ENCODE measurements at regions not wholly inside any gene's neighbourhood (a gene's known extent, or its start where the extent isn't known, plus 50 kb on each side); places are given as distances from the start of the nearest gene placed in this dataset.
A peak's percentile ranks its signal among the peaks of the same experiment; 100 is the strongest.

GRCh38 chr4:81351654-81352445 is 119.9 kb downstream of the RASGEF1B start:
- H3K4me3 ChIP-seq = no peak overlapping the region
- no peak overlapping the region for H3K27ac ChIP-seq
- H3K4me1 ChIP-seq = no peaks in the 10 kb centered on the region
- H3K9me3 ChIP-seq = no peaks in the 10 kb centered on the region
- WGBS (ENCODE audit: insufficient coverage, low coverage, low lambda C conversion rate, missing lambda C conversion rate) = 27% methylated on average over 11 of the region's 11 CpGs
- intact Hi-C loops (cut with DNase I) = loop anchor here in 1 of 2 donors (5.0 kb wide), 1 partner anchor 280 kb away; no protein-coding TSS in a partner anchor
- no peaks in the 10 kb centered on the region for H3K36me3 ChIP-seq
- no peaks in the 10 kb centered on the region for H3K27me3 ChIP-seq
- TF ChIP-seq POLR2A (IDR thresholded peaks at IDR 0.05) (no peak), CTCF (IDR thresholded peaks at IDR 0.05) (peak; percentile 52 to 93 (median 90))
- peak; percentile 51 to 62 (median 58) for DNase-seq
- peak; percentile 84 to 87 (median 86) for ATAC-seq

GRCh38 chr4:81350040-81350439 is 121.7 kb downstream of the RASGEF1B start:
- intact Hi-C loops (cut with DNase I) = loop anchor here in 1 of 2 donors (5.0 kb wide), 1 partner anchor 278 kb away; no protein-coding TSS in a partner anchor
- Histone ChIP-seq H3K4me3 (no peak overlapping the region), H3K36me3 (no peaks in the 10 kb centered on the region), H3K4me1 (no peaks in the 10 kb centered on the region), H3K9me3 (no peaks in the 10 kb centered on the region), H3K27ac (no peak overlapping the region), H3K27me3 (no peaks in the 10 kb centered on the region)
- 65% methylated on average over 3 of the region's 3 CpGs for WGBS (ENCODE audit: insufficient coverage, low coverage, low lambda C conversion rate, missing lambda C conversion rate)
- DNase-seq = no peak
- no peak for ATAC-seq
- TF ChIP-seq CTCF (IDR thresholded peaks at IDR 0.05) (no peak), POLR2A (IDR thresholded peaks at IDR 0.05) (no peak)

GRCh38 chr4:81348778-81349094 is 123.0 kb downstream of the RASGEF1B start:
- DNase-seq = no peak
- no peak overlapping the region for H3K27ac ChIP-seq
- ATAC-seq = no peak
- H3K27me3 ChIP-seq = no peaks in the 10 kb centered on the region
- H3K4me1 ChIP-seq = no peaks in the 10 kb centered on the region
- intact Hi-C loops (cut with DNase I) = no loop called here
- 63% methylated on average over 1 of the region's 1 CpG for WGBS (ENCODE audit: insufficient coverage, low coverage, low lambda C conversion rate, missing lambda C conversion rate)
- no peaks in the 10 kb centered on the region for H3K9me3 ChIP-seq
- no peaks in the 10 kb centered on the region for H3K36me3 ChIP-seq
- H3K4me3 ChIP-seq = no peak overlapping the region
- TF ChIP-seq POLR2A (IDR thresholded peaks at IDR 0.05) (no peak), CTCF (IDR thresholded peaks at IDR 0.05) (no peak)

GRCh38 chr4:81348086-81348777 is 123.5 kb downstream of the RASGEF1B start:
- DNase-seq (no peak), ATAC-seq (peak in 3 of 4 donors; percentile 11 to 33 (median 20))
- TF ChIP-seq POLR2A (IDR thresholded peaks at IDR 0.05) = no peak
- TF ChIP-seq CTCF (IDR thresholded peaks at IDR 0.05) = no peak
- H3K27me3 ChIP-seq = no peaks in the 10 kb centered on the region
- intact Hi-C loops (cut with DNase I) = no loop called here
- H3K4me1 ChIP-seq = no peaks in the 10 kb centered on the region
- H3K36me3 ChIP-seq = no peaks in the 10 kb centered on the region
- 68% methylated on average over 2 of the region's 3 CpGs for WGBS (ENCODE audit: insufficient coverage, low coverage, low lambda C conversion rate, missing lambda C conversion rate)
- no peaks in the 10 kb centered on the region for H3K9me3 ChIP-seq
- no peak overlapping the region for H3K27ac ChIP-seq
- H3K4me3 ChIP-seq = no peak overlapping the region

Data from right lobe of liver (tissue), 6 donors.